ENCODE measurements at regions not wholly inside any gene's neighbourhood (a gene's known extent, or its start where the extent isn't known, plus 50 kb on each side); places are given as distances from the start of the nearest gene placed in this dataset.

DNA sequence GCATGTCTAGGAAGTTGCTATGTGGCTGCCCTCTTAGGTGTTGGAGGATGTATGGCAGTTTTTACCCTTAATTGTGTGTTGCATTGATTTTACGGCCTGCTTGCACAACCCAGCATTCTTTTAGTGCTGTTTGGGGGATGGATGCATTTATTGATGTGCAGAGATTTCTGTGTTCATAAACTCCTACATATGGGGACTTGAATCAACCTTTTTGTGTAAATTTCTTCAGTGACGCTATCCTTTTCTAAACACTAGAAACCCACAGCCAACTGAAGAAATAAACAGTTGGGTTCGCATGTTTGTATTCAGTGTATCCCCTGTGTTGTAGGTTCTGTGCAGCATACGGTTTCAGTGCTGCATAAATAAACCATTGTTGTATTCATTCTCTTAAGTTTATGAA, 263.7 kb downstream of the RASEF start:
- no peak for TF ChIP-seq SUZ12 (IDR thresholded peaks at IDR 0.05; ENCODE audit: extremely low read depth, insufficient read depth, insufficient read length)
- no peak for TF ChIP-seq YY1 (IDR thresholded peaks at IDR 0.05; ENCODE audit: insufficient read depth, insufficient read length)
- TF ChIP-seq ZNF274 (IDR thresholded peaks at IDR 0.05; ENCODE audit: low read depth, low read length) = no peak
- Histone ChIP-seq H3K27me3 (ENCODE audit: insufficient read depth, insufficient read length) (no peaks in the 10 kb centered on the region), H3K4me3 (ENCODE audit: insufficient read length, low read depth) (no peak overlapping the region), H3K9ac (ENCODE audit: insufficient read length, low read depth) (no peak overlapping the region), H3K4me1 (ENCODE audit: insufficient read depth, insufficient read length) (no peaks in the 10 kb centered on the region), H3K36me3 (ENCODE audit: insufficient read depth, insufficient read length, low read length) (no peaks in the 10 kb centered on the region), H3K9me3 (ENCODE audit: insufficient read depth, low read length) (no peaks in the 10 kb centered on the region)
- DNase-seq (ENCODE audit: low read depth, low spot score) = no peak

DNA sequence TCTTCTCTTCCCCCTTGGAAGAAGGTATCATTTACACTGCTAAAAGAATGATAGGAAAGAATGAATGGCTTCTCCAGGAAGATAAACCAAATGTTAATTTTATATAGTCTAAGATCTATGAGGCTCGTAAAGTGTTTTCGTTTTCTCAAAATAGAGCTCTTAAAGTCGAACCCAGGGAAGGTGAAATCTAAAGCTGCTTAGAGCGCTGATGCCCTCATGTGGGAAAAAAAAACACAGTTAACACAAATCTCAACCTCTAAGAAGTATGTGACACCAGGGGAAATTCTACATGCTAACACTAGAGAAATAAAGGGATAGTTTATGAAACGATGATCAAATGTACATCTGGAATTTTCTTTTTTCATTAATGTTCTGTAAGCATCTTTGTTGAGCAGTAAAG, 257.9 kb downstream of the RASEF start:
- TF ChIP-seq ZNF274 (IDR thresholded peaks at IDR 0.05; ENCODE audit: low read depth, low read length) (no peak), SUZ12 (IDR thresholded peaks at IDR 0.05; ENCODE audit: extremely low read depth, insufficient read depth, insufficient read length) (no peak), YY1 (IDR thresholded peaks at IDR 0.05; ENCODE audit: insufficient read depth, insufficient read length) (no peak)
- no peak for DNase-seq (ENCODE audit: low read depth, low spot score)
- H3K27me3 ChIP-seq (ENCODE audit: insufficient read depth, insufficient read length) = no peaks in the 10 kb centered on the region
- no peak overlapping the region for H3K4me3 ChIP-seq (ENCODE audit: insufficient read length, low read depth)
- no peaks in the 10 kb centered on the region for H3K9me3 ChIP-seq (ENCODE audit: insufficient read depth, low read length)
- no peak overlapping the region for H3K9ac ChIP-seq (ENCODE audit: insufficient read length, low read depth)
- H3K4me1 ChIP-seq (ENCODE audit: insufficient read depth, insufficient read length) = no peaks in the 10 kb centered on the region
- H3K36me3 ChIP-seq (ENCODE audit: insufficient read depth, insufficient read length, low read length) = no peaks in the 10 kb centered on the region

DNA sequence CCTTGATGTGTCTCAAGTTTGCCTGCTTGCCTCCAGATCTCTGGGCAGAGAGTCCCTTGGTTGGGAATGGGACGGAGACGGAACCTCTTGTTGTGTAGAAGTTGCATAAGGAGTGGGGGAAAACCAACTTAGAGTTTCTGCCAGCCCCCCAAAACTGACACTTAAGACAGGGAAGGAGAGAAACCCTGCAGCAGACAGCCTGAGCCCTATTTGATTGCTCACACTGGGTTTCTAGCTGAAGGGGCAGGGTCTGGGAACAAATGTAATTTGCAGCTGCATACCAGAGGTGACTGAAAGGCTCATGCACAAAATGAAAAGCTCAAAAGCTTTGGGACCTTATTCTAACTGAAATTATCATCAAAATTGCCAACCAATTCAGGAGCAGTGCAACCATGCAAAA, 254.5 kb downstream of the RASEF start:
- DNase-seq (ENCODE audit: low read depth, low spot score) = no peak
- Histone ChIP-seq H3K9me3 (ENCODE audit: insufficient read depth, low read length) (no peaks in the 10 kb centered on the region), H3K36me3 (ENCODE audit: insufficient read depth, insufficient read length, low read length) (no peaks in the 10 kb centered on the region), H3K4me1 (ENCODE audit: insufficient read depth, insufficient read length) (no peaks in the 10 kb centered on the region), H3K27me3 (ENCODE audit: insufficient read depth, insufficient read length) (no peaks in the 10 kb centered on the region), H3K9ac (ENCODE audit: insufficient read length, low read depth) (no peak overlapping the region), H3K4me3 (ENCODE audit: insufficient read length, low read depth) (no peak overlapping the region)
- TF ChIP-seq ZNF274 (IDR thresholded peaks at IDR 0.05; ENCODE audit: low read depth, low read length) (no peak), SUZ12 (IDR thresholded peaks at IDR 0.05; ENCODE audit: extremely low read depth, insufficient read depth, insufficient read length) (no peak), YY1 (IDR thresholded peaks at IDR 0.05; ENCODE audit: insufficient read depth, insufficient read length) (no peak)

GRCh38 chr9:82810915-82811314, 252.0 kb downstream of the RASEF start:
- Histone ChIP-seq H3K4me3 (ENCODE audit: insufficient read length, low read depth) (no peak overlapping the region), H3K9ac (ENCODE audit: insufficient read length, low read depth) (no peak overlapping the region), H3K9me3 (ENCODE audit: insufficient read depth, low read length) (no peaks in the 10 kb centered on the region), H3K27me3 (ENCODE audit: insufficient read depth, insufficient read length) (no peaks in the 10 kb centered on the region), H3K4me1 (ENCODE audit: insufficient read depth, insufficient read length) (no peaks in the 10 kb centered on the region), H3K36me3 (ENCODE audit: insufficient read depth, insufficient read length, low read length) (no peaks in the 10 kb centered on the region)
- no peak for TF ChIP-seq SUZ12 (IDR thresholded peaks at IDR 0.05; ENCODE audit: extremely low read depth, insufficient read depth, insufficient read length)
- no peak for TF ChIP-seq YY1 (IDR thresholded peaks at IDR 0.05; ENCODE audit: insufficient read depth, insufficient read length)
- no peak for TF ChIP-seq ZNF274 (IDR thresholded peaks at IDR 0.05; ENCODE audit: low read depth, low read length)
- DNase-seq (ENCODE audit: low read depth, low spot score) = no peak

DNA sequence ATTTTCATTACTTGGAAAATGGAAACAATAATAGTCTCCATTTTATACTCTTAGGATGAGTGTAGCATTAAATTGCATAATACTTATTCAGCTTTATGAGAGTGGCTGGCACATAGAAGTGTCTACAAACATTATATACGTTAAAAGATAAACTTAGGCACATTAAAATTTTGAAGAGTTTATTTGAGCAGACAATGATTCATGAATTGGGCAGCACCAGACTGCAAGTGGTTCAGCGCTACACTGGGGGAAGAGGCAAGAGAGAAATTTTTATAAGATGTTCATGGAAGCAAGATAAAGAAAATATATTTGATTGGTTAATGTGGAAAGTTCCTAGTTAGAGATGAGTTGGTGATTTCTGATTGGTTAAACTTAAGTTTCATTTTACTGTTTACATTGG, 243.7 kb downstream of the RASEF start:
- Histone ChIP-seq H3K4me1 (ENCODE audit: insufficient read depth, insufficient read length) (no peaks in the 10 kb centered on the region), H3K9ac (ENCODE audit: insufficient read length, low read depth) (no peak overlapping the region), H3K27me3 (ENCODE audit: insufficient read depth, insufficient read length) (no peaks in the 10 kb centered on the region), H3K9me3 (ENCODE audit: insufficient read depth, low read length) (no peaks in the 10 kb centered on the region), H3K4me3 (ENCODE audit: insufficient read length, low read depth) (no peak overlapping the region), H3K36me3 (ENCODE audit: insufficient read depth, insufficient read length, low read length) (no peaks in the 10 kb centered on the region)
- DNase-seq (ENCODE audit: low read depth, low spot score) = no peak
- no peak for TF ChIP-seq YY1 (IDR thresholded peaks at IDR 0.05; ENCODE audit: insufficient read depth, insufficient read length)
- no peak for TF ChIP-seq SUZ12 (IDR thresholded peaks at IDR 0.05; ENCODE audit: extremely low read depth, insufficient read depth, insufficient read length)
- no peak for TF ChIP-seq ZNF274 (IDR thresholded peaks at IDR 0.05; ENCODE audit: low read depth, low read length)

GRCh38 chr9:82820186-82820585, 242.8 kb downstream of the RASEF start:
- DNase-seq (ENCODE audit: low read depth, low spot score) = no peak
- no peaks in the 10 kb centered on the region for H3K36me3 ChIP-seq (ENCODE audit: insufficient read depth, insufficient read length, low read length)

DNA sequence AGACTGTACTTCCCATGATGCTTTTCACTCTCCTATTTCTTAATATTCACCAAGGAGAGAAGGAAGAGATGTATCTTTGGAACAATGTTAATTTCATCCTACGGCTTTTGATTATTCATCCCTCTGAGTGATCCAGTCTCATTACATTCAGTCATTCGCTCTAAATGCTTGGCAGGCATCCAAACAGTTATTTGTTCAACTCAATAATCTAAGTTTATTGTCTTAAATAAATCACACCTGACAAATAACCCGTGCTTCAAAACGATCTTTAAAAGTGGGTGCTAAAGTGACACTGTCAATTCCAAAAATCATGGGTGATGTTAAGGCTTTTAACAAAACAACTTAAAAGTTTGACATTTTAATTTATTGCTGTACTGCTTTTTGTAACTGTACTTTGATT, 233.1 kb downstream of the RASEF start:
- Histone ChIP-seq H3K9me3 (ENCODE audit: insufficient read depth, low read length) (no peaks in the 10 kb centered on the region), H3K27me3 (ENCODE audit: insufficient read depth, insufficient read length) (no peaks in the 10 kb centered on the region), H3K9ac (ENCODE audit: insufficient read length, low read depth) (no peak overlapping the region), H3K4me3 (ENCODE audit: insufficient read length, low read depth) (no peak overlapping the region), H3K36me3 (ENCODE audit: insufficient read depth, insufficient read length, low read length) (no peaks in the 10 kb centered on the region), H3K4me1 (ENCODE audit: insufficient read depth, insufficient read length) (no peaks in the 10 kb centered on the region)
- no peak for DNase-seq (ENCODE audit: low read depth, low spot score)
- TF ChIP-seq ZNF274 (IDR thresholded peaks at IDR 0.05; ENCODE audit: low read depth, low read length) (no peak), SUZ12 (IDR thresholded peaks at IDR 0.05; ENCODE audit: extremely low read depth, insufficient read depth, insufficient read length) (no peak), YY1 (IDR thresholded peaks at IDR 0.05; ENCODE audit: insufficient read depth, insufficient read length) (no peak)

More at GRCh38 chr9:82820186-82820585, 242.8 kb downstream of the RASEF start:
- Histone ChIP-seq H3K9ac (ENCODE audit: insufficient read length, low read depth) (no peak overlapping the region), H3K4me1 (ENCODE audit: insufficient read depth, insufficient read length) (no peaks in the 10 kb centered on the region), H3K9me3 (ENCODE audit: insufficient read depth, low read length) (no peaks in the 10 kb centered on the region), H3K4me3 (ENCODE audit: insufficient read length, low read depth) (no peak overlapping the region), H3K27me3 (ENCODE audit: insufficient read depth, insufficient read length) (no peaks in the 10 kb centered on the region)
- TF ChIP-seq SUZ12 (IDR thresholded peaks at IDR 0.05; ENCODE audit: extremely low read depth, insufficient read depth, insufficient read length) (no peak), ZNF274 (IDR thresholded peaks at IDR 0.05; ENCODE audit: low read depth, low read length) (no peak), YY1 (IDR thresholded peaks at IDR 0.05; ENCODE audit: insufficient read depth, insufficient read length) (no peak)

DNA sequence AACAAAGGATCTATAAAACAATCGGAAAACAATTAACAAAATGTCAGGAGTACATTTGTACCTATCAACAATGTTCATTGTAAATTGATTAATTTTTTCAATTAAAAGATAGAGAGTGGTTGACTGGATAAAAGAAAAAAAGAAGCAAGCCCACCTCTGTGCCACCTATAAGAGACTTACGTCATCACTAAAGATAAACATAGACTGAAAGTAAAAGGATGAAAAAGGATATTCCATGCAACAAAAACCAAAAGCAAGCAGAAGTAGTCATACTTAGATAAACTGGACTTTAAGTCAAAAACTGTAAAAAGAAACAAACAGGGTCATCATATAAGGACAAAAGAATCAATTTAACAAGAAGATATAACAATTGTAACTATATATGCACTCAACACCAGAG, 197.4 kb downstream of the RASEF start:
- TF ChIP-seq YY1 (IDR thresholded peaks at IDR 0.05; ENCODE audit: insufficient read depth, insufficient read length) = no peak
- no peak for TF ChIP-seq ZNF274 (IDR thresholded peaks at IDR 0.05; ENCODE audit: low read depth, low read length)
- TF ChIP-seq SUZ12 (IDR thresholded peaks at IDR 0.05; ENCODE audit: extremely low read depth, insufficient read depth, insufficient read length) = no peak
- Histone ChIP-seq H3K4me1 (ENCODE audit: insufficient read depth, insufficient read length) (no peaks in the 10 kb centered on the region), H3K9ac (ENCODE audit: insufficient read length, low read depth) (no peak overlapping the region), H3K4me3 (ENCODE audit: insufficient read length, low read depth) (no peak overlapping the region), H3K36me3 (ENCODE audit: insufficient read depth, insufficient read length, low read length) (no peaks in the 10 kb centered on the region), H3K27me3 (ENCODE audit: insufficient read depth, insufficient read length) (no peaks in the 10 kb centered on the region), H3K9me3 (ENCODE audit: insufficient read depth, low read length) (no peaks in the 10 kb centered on the region)
- no peak for DNase-seq (ENCODE audit: low read depth, low spot score)
